ENCODE measurements at regions not wholly inside any gene's neighbourhood (a gene's known extent, or its start where the extent isn't known, plus 50 kb on each side); places are given as distances from the start of the nearest gene placed in this dataset.

GRCh38 chr18:29608982-29609381, 1432.1 kb upstream of the CDH2 start:
- no peak overlapping the region for H3K4me3 ChIP-seq (ENCODE audit: low read depth, low read length)
- no peak overlapping the region for H4K8ac ChIP-seq (ENCODE audit: low read depth, low read length)
- H2AK5ac ChIP-seq (ENCODE audit: low read length), result no peak overlapping the region
- H2BK120ac ChIP-seq (ENCODE audit: insufficient read depth, low read length, poor library complexity), result no peak overlapping the region
- H3K4ac ChIP-seq (ENCODE audit: low read depth, low read length), result no peak overlapping the region
- H3K9ac ChIP-seq (ENCODE audit: low read length), result no peak overlapping the region
- DNase-seq, result no peak
- no peaks in the 10 kb centered on the region for H3K79me2 ChIP-seq (ENCODE audit: control insufficient read depth, insufficient read depth, low read length, poor library complexity)
- H3K9me3 ChIP-seq (ENCODE audit: insufficient read depth, low read depth, low read length), result peaks cover 5% of the 10 kb centered on the region
- no peak overlapping the region for H3K23ac ChIP-seq (ENCODE audit: low read length)
- no peak overlapping the region for H4K91ac ChIP-seq (ENCODE audit: low read depth, low read length)
- H3K4me1 ChIP-seq (ENCODE audit: control insufficient read depth in 1 of 2, insufficient read depth in 2 of 2, low read length in 2 of 2), result no peaks in the 10 kb centered on the region
- H3K27ac ChIP-seq (ENCODE audit: low read depth, low read length), result no peak overlapping the region
- no peaks in the 10 kb centered on the region for H3K36me3 ChIP-seq (ENCODE audit: control insufficient read depth in 1 of 2, insufficient read depth in 2 of 2, low read length in 2 of 2)
- H4K12ac ChIP-seq (ENCODE audit: low read depth, low read length), result no peak overlapping the region
- no peak overlapping the region for H2BK12ac ChIP-seq (ENCODE audit: low read length)
- H3K14ac ChIP-seq (ENCODE audit: low read length), result no peak overlapping the region
- H2BK5ac ChIP-seq (ENCODE audit: low read depth, low read length, poor library complexity), result no peak overlapping the region
- H3K18ac ChIP-seq (ENCODE audit: low read length), result no peak overlapping the region
- no peak overlapping the region for H2AFZ ChIP-seq (ENCODE audit: insufficient read depth, low read length, poor library complexity)
- no peaks in the 10 kb centered on the region for H3K79me1 ChIP-seq (ENCODE audit: low read length)
- no peak overlapping the region for H3K4me2 ChIP-seq (ENCODE audit: low read length)
- no peaks in the 10 kb centered on the region for H3K27me3 ChIP-seq (ENCODE audit: insufficient read depth, low read length)

GRCh38 chr18:29605365-29605764, 1428.4 kb upstream of the CDH2 start:
- Histone ChIP-seq H2BK120ac (ENCODE audit: insufficient read depth, low read length, poor library complexity) (no peak overlapping the region), H2AK5ac (ENCODE audit: low read length) (no peak overlapping the region), H4K12ac (ENCODE audit: low read depth, low read length) (no peak overlapping the region), H3K4me3 (ENCODE audit: low read depth, low read length) (no peak overlapping the region), H3K27me3 (ENCODE audit: insufficient read depth, low read length) (no peaks in the 10 kb centered on the region), H3K79me2 (ENCODE audit: control insufficient read depth, insufficient read depth, low read length, poor library complexity) (no peaks in the 10 kb centered on the region), H3K14ac (ENCODE audit: low read length) (no peak overlapping the region), H3K4ac (ENCODE audit: low read depth, low read length) (no peak overlapping the region), H2BK12ac (ENCODE audit: low read length) (no peak overlapping the region), H3K18ac (ENCODE audit: low read length) (no peak overlapping the region), H3K4me2 (ENCODE audit: low read length) (no peak overlapping the region), H3K4me1 (ENCODE audit: control insufficient read depth in 1 of 2, insufficient read depth in 2 of 2, low read length in 2 of 2) (no peaks in the 10 kb centered on the region), H4K8ac (ENCODE audit: low read depth, low read length) (no peak overlapping the region), H2BK5ac (ENCODE audit: low read depth, low read length, poor library complexity) (no peak overlapping the region), H3K79me1 (ENCODE audit: low read length) (no peaks in the 10 kb centered on the region), H3K23ac (ENCODE audit: low read length) (no peak overlapping the region), H3K9me3 (ENCODE audit: insufficient read depth, low read depth, low read length) (peaks cover 5% of the 10 kb centered on the region), H3K9ac (ENCODE audit: low read length) (no peak overlapping the region), H3K27ac (ENCODE audit: low read depth, low read length) (no peak overlapping the region), H2AFZ (ENCODE audit: insufficient read depth, low read length, poor library complexity) (no peak overlapping the region), H4K91ac (ENCODE audit: low read depth, low read length) (no peak overlapping the region), H3K36me3 (ENCODE audit: control insufficient read depth in 1 of 2, insufficient read depth in 2 of 2, low read length in 2 of 2) (no peaks in the 10 kb centered on the region)
- no peak for DNase-seq
- WGBS (ENCODE audit: extremely low coverage, insufficient coverage, insufficient read length), result no CpG with 5 or more reads among the region's 1 CpG

- Histone ChIP-seq H3K14ac (ENCODE audit: low read length) (no peak overlapping the region), H2BK120ac (ENCODE audit: insufficient read depth, low read length, poor library complexity) (no peak overlapping the region), H3K27ac (ENCODE audit: low read depth, low read length) (no peak overlapping the region), H4K91ac (ENCODE audit: low read depth, low read length) (no peak overlapping the region), H3K36me3 (ENCODE audit: control insufficient read depth in 1 of 2, insufficient read depth in 2 of 2, low read length in 2 of 2) (no peaks in the 10 kb centered on the region), H4K8ac (ENCODE audit: low read depth, low read length) (no peak overlapping the region), H3K23ac (ENCODE audit: low read length) (no peak overlapping the region), H3K27me3 (ENCODE audit: insufficient read depth, low read length) (no peaks in the 10 kb centered on the region), H3K4ac (ENCODE audit: low read depth, low read length) (no peak overlapping the region), H3K79me1 (ENCODE audit: low read length) (no peaks in the 10 kb centered on the region), H3K9me3 (ENCODE audit: insufficient read depth, low read depth, low read length) (no peaks in the 10 kb centered on the region), H3K9ac (ENCODE audit: low read length) (no peak overlapping the region), H2AFZ (ENCODE audit: insufficient read depth, low read length, poor library complexity) (no peak overlapping the region), H2AK5ac (ENCODE audit: low read length) (no peak overlapping the region), H3K79me2 (ENCODE audit: control insufficient read depth, insufficient read depth, low read length, poor library complexity) (no peaks in the 10 kb centered on the region), H2BK12ac (ENCODE audit: low read length) (no peak overlapping the region), H2BK5ac (ENCODE audit: low read depth, low read length, poor library complexity) (no peak overlapping the region), H4K12ac (ENCODE audit: low read depth, low read length) (no peak overlapping the region), H3K4me1 (ENCODE audit: control insufficient read depth in 1 of 2, insufficient read depth in 2 of 2, low read length in 2 of 2) (no peaks in the 10 kb centered on the region), H3K4me3 (ENCODE audit: low read depth, low read length) (no peak overlapping the region), H3K18ac (ENCODE audit: low read length) (no peak overlapping the region), H3K4me2 (ENCODE audit: low read length) (no peak overlapping the region)
- no peak for DNase-seq
- WGBS (ENCODE audit: extremely low coverage, insufficient coverage, insufficient read length), result 100% methylated on average over 1 of the region's 5 CpGs
Measured at GRCh38 chr18:29596959-29597358, 1420.0 kb upstream of the CDH2 start.

- Histone ChIP-seq H3K27me3 (ENCODE audit: insufficient read depth, low read length) (no peaks in the 10 kb centered on the region), H2BK5ac (ENCODE audit: low read depth, low read length, poor library complexity) (no peak overlapping the region), H2BK12ac (ENCODE audit: low read length) (no peak overlapping the region), H3K27ac (ENCODE audit: low read depth, low read length) (no peak overlapping the region), H2AK5ac (ENCODE audit: low read length) (no peak overlapping the region), H3K9ac (ENCODE audit: low read length) (no peak overlapping the region), H3K23ac (ENCODE audit: low read length) (no peak overlapping the region), H3K4me2 (ENCODE audit: low read length) (no peak overlapping the region), H4K8ac (ENCODE audit: low read depth, low read length) (no peak overlapping the region), H4K91ac (ENCODE audit: low read depth, low read length) (no peak overlapping the region), H3K79me1 (ENCODE audit: low read length) (no peaks in the 10 kb centered on the region), H3K79me2 (ENCODE audit: control insufficient read depth, insufficient read depth, low read length, poor library complexity) (no peaks in the 10 kb centered on the region), H4K12ac (ENCODE audit: low read depth, low read length) (no peak overlapping the region), H2BK120ac (ENCODE audit: insufficient read depth, low read length, poor library complexity) (no peak overlapping the region), H3K4ac (ENCODE audit: low read depth, low read length) (no peak overlapping the region), H3K4me3 (ENCODE audit: low read depth, low read length) (no peak overlapping the region), H3K36me3 (ENCODE audit: control insufficient read depth in 1 of 2, insufficient read depth in 2 of 2, low read length in 2 of 2) (no peaks in the 10 kb centered on the region), H3K18ac (ENCODE audit: low read length) (no peak overlapping the region), H3K14ac (ENCODE audit: low read length) (no peak overlapping the region), H2AFZ (ENCODE audit: insufficient read depth, low read length, poor library complexity) (no peak overlapping the region), H3K9me3 (ENCODE audit: insufficient read depth, low read depth, low read length) (no peaks in the 10 kb centered on the region), H3K4me1 (ENCODE audit: control insufficient read depth in 1 of 2, insufficient read depth in 2 of 2, low read length in 2 of 2) (no peaks in the 10 kb centered on the region)
- WGBS (ENCODE audit: extremely low coverage, insufficient coverage, insufficient read length), result no CpG with 5 or more reads among the region's 2 CpGs
- DNase-seq, result no peak
Measured at GRCh38 chr18:29594493-29594892, 1417.6 kb upstream of the CDH2 start.
